ENCODE measurements at regions not wholly inside any gene's neighbourhood (a gene's known extent, or its start where the extent isn't known, plus 50 kb on each side); places are given as distances from the start of the nearest gene placed in this dataset.

GRCh38 chr20:54379893-54380584 is 95.4 kb upstream of the DOK5 start:
- DNase-seq (no peak), FAIRE-seq (no peak)
- Histone ChIP-seq H3K27ac (ENCODE audit: low read depth in 1 of 3, low read length in 2 of 3) (no peak overlapping the region), H3K4me1 (ENCODE audit: control insufficient read depth in 3 of 3, insufficient read depth in 2 of 3, low read depth in 1 of 3, low read length in 2 of 3) (no peaks in the 10 kb centered on the region), H3K9me3 (ENCODE audit: control insufficient read depth in 2 of 2, insufficient read depth in 1 of 2, low read depth in 1 of 2, low read length in 1 of 2) (no peaks in the 10 kb centered on the region), H3K36me3 (ENCODE audit: control insufficient read depth in 3 of 3, insufficient read depth in 2 of 3, low read depth in 1 of 3, low read length in 3 of 3) (no peaks in the 10 kb centered on the region), H3K4me3 (ENCODE audit: low read depth in 1 of 3, low read length in 3 of 3) (no peak overlapping the region), H3K27me3 (ENCODE audit: control insufficient read depth in 3 of 3, insufficient read depth in 3 of 3, low read length in 3 of 3) (no peaks in the 10 kb centered on the region)
- 74 to 78% (median 76%) methylated on average over 7 of the region's 7 CpGs for WGBS, 3 donors

GRCh38 chr20:54382419-54382818 is 93.0 kb upstream of the DOK5 start:
- no peak for DNase-seq
- H3K4me1 ChIP-seq (ENCODE audit: control insufficient read depth in 3 of 3, insufficient read depth in 2 of 3, low read depth in 1 of 3, low read length in 2 of 3): no peaks in the 10 kb centered on the region
- H3K27me3 ChIP-seq (ENCODE audit: control insufficient read depth in 3 of 3, insufficient read depth in 3 of 3, low read length in 3 of 3): no peaks in the 10 kb centered on the region
- no peaks in the 10 kb centered on the region for H3K36me3 ChIP-seq (ENCODE audit: control insufficient read depth in 3 of 3, insufficient read depth in 2 of 3, low read depth in 1 of 3, low read length in 3 of 3)
- H3K9me3 ChIP-seq (ENCODE audit: control insufficient read depth in 2 of 2, insufficient read depth in 1 of 2, low read depth in 1 of 2, low read length in 1 of 2): no peaks in the 10 kb centered on the region
- 10 to 35% (median 17%) methylated on average over 3 of the region's 3 CpGs for WGBS, 3 donors
- H3K27ac ChIP-seq (ENCODE audit: low read depth in 1 of 3, low read length in 2 of 3): no peak overlapping the region
- no peak overlapping the region for H3K4me3 ChIP-seq (ENCODE audit: low read depth in 1 of 3, low read length in 3 of 3)
- no peak for FAIRE-seq

DNA sequence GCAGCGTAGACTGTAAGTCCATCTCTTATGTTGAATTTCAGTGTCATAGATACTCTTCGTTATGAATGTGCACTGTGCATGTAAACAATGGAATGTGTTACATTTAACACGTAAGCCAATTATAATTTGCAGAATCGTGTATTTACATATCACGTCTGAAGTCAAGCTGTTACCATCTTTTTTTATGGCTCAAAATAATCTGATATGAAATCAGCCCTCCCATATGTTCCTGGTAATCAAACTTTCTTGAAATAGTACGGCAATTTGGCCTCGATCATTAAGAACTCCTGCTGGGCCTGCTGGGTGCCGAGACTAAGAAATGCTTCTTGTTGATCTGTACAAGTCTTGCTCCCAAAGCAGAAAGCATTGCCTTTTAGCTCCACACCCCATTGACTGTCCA is 89.6 kb upstream of the DOK5 start:
- Histone ChIP-seq H3K27me3 (ENCODE audit: control insufficient read depth in 3 of 3, insufficient read depth in 3 of 3, low read length in 3 of 3) (no peaks in the 10 kb centered on the region), H3K4me1 (ENCODE audit: control insufficient read depth in 3 of 3, insufficient read depth in 2 of 3, low read depth in 1 of 3, low read length in 2 of 3) (no peaks in the 10 kb centered on the region), H3K36me3 (ENCODE audit: control insufficient read depth in 3 of 3, insufficient read depth in 2 of 3, low read depth in 1 of 3, low read length in 3 of 3) (no peaks in the 10 kb centered on the region), H3K27ac (ENCODE audit: low read depth in 1 of 3, low read length in 2 of 3) (no peak overlapping the region), H3K4me3 (ENCODE audit: low read depth in 1 of 3, low read length in 3 of 3) (no peak overlapping the region), H3K9me3 (ENCODE audit: control insufficient read depth in 2 of 2, insufficient read depth in 1 of 2, low read depth in 1 of 2, low read length in 1 of 2) (no peaks in the 10 kb centered on the region)
- 82 to 88% (median 88%) methylated on average over 8 of the region's 8 CpGs for WGBS, 3 donors
- FAIRE-seq: no peak
- no peak for DNase-seq

DNA sequence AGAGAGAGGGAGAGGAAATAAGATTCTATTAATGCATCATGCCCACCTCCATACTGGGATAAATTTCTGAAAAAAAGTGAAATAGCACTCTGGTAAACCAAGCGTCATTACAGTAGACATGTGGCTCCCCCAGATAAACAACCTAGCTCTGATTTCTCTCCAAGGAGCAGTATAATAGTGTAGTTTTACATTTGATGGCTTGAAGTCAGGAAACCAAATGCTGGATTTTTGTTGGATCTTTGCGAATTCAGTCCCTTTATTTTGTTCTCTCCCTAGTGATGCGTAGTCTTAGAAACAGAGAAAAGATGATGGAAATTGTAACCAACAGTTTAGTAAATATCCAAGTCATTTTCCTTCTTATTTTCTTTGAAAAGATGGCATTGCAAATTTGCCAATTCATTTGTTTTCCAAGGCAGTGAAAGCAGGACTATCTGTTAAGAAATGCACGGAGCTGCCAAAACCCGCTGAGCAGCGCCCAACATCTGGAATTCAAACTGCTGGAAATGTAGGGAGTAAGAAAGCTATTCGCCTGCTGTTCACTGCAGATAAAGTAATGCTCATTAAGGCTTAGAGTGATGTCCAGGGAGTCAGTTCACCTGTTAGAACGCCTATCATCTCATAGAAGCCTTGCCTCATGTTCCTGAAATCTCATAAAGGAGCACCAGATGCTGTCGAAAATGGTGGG is 85.7 kb upstream of the DOK5 start:
- WGBS, 3 donors: 73 to 78% (median 74%) methylated on average over 9 of the region's 9 CpGs
- DNase-seq: no peak

DNA sequence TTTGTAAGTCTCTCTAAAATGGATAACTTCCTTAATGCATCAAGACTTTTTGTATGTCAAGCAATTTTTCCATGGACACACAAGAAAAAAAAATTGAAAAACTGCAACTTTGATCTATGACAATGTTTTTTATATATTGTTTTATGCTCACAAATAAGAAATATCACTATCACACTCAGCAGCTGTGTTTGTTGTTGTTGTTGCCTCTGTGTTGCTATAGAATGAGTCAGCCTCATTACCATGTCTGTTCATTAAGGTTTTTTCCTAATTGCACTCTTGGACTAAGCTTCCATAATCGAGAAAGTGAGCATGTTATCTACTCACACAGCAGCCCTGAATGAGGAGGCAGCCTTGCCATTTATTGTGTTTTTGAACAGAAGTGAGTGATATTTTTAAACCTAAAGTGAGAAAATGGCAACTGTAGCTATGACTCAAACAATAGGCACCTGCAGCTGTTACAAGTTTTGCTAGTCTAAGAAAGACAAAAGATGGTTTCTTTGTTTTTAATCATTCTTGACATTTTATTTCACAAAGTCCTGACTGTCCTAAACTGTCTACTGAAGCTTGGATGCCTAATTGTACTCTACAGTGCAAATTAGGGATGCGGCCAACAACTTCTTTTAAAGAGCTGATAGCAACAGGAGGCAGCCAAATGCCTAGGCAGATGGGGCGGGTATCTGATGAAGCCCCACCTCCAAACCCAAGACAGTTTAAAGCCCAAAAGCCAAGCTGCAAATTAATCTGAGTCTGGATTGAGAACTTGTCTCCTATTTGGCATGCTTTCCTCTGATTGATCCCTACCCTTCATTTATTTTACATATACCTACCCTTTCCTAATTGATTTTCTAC is 77.9 kb upstream of the DOK5 start:
- Histone ChIP-seq H3K27me3 (ENCODE audit: control insufficient read depth in 3 of 3, insufficient read depth in 3 of 3, low read length in 3 of 3) (no peaks in the 10 kb centered on the region), H3K9me3 (ENCODE audit: control insufficient read depth in 2 of 2, insufficient read depth in 1 of 2, low read depth in 1 of 2, low read length in 1 of 2) (no peaks in the 10 kb centered on the region), H3K4me3 (ENCODE audit: low read depth in 1 of 3, low read length in 3 of 3) (no peak overlapping the region), H3K4me1 (ENCODE audit: control insufficient read depth in 3 of 3, insufficient read depth in 2 of 3, low read depth in 1 of 3, low read length in 2 of 3) (no peaks in the 10 kb centered on the region), H3K27ac (ENCODE audit: low read depth in 1 of 3, low read length in 2 of 3) (no peak overlapping the region), H3K36me3 (ENCODE audit: control insufficient read depth in 3 of 3, insufficient read depth in 2 of 3, low read depth in 1 of 3, low read length in 3 of 3) (no peaks in the 10 kb centered on the region)
- no peak for DNase-seq
- no peak for FAIRE-seq
- WGBS, 3 donors: 74 to 84% (median 79%) methylated on average over 3 of the region's 3 CpGs

More for the DNA sequence above, 85.7 kb upstream of the DOK5 start:
- Histone ChIP-seq H3K36me3 (ENCODE audit: control insufficient read depth in 3 of 3, insufficient read depth in 2 of 3, low read depth in 1 of 3, low read length in 3 of 3) (no peaks in the 10 kb centered on the region), H3K9me3 (ENCODE audit: control insufficient read depth in 2 of 2, insufficient read depth in 1 of 2, low read depth in 1 of 2, low read length in 1 of 2) (no peaks in the 10 kb centered on the region), H3K27me3 (ENCODE audit: control insufficient read depth in 3 of 3, insufficient read depth in 3 of 3, low read length in 3 of 3) (no peaks in the 10 kb centered on the region), H3K27ac (ENCODE audit: low read depth in 1 of 3, low read length in 2 of 3) (no peak overlapping the region), H3K4me1 (ENCODE audit: control insufficient read depth in 3 of 3, insufficient read depth in 2 of 3, low read depth in 1 of 3, low read length in 2 of 3) (no peaks in the 10 kb centered on the region), H3K4me3 (ENCODE audit: low read depth in 1 of 3, low read length in 3 of 3) (no peak overlapping the region)
- no peak for FAIRE-seq

DNA sequence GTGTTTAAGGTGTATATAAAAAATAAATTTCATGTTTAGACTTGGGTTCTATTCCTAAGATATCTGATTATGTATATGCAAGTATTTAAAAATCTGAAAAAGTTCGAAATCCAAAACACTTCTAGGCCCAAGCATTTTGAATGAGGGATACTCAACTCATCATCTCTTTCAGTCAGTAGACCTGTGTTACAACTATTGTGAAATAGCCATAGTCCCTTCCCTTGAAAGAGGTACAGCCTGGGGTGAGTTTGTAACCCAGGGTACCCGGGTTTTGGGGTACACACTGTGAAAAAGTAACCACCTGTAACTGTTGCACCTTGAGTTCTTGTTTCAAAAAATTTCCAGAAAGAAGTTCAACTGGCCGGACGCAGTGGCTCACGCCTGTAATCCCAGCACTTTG is 76.6 kb upstream of the DOK5 start:
- Histone ChIP-seq H3K9me3 (ENCODE audit: control insufficient read depth in 2 of 2, insufficient read depth in 1 of 2, low read depth in 1 of 2, low read length in 1 of 2) (no peaks in the 10 kb centered on the region), H3K27ac (ENCODE audit: low read depth in 1 of 3, low read length in 2 of 3) (no peak overlapping the region), H3K4me3 (ENCODE audit: low read depth in 1 of 3, low read length in 3 of 3) (no peak overlapping the region), H3K27me3 (ENCODE audit: control insufficient read depth in 3 of 3, insufficient read depth in 3 of 3, low read length in 3 of 3) (no peaks in the 10 kb centered on the region), H3K4me1 (ENCODE audit: control insufficient read depth in 3 of 3, insufficient read depth in 2 of 3, low read depth in 1 of 3, low read length in 2 of 3) (no peaks in the 10 kb centered on the region), H3K36me3 (ENCODE audit: control insufficient read depth in 3 of 3, insufficient read depth in 2 of 3, low read depth in 1 of 3, low read length in 3 of 3) (no peaks in the 10 kb centered on the region)
- DNase-seq (no peak), FAIRE-seq (no peak)
- WGBS, 3 donors: 85 to 88% (median 87%) methylated on average over 5 of the region's 5 CpGs

GRCh38 chr20:54405540-54405939 is 69.9 kb upstream of the DOK5 start:
- WGBS, 3 donors: 86 to 91% (median 90%) methylated on average over 2 of the region's 2 CpGs
- Histone ChIP-seq H3K4me3 (ENCODE audit: low read depth in 1 of 3, low read length in 3 of 3) (no peak overlapping the region), H3K27me3 (ENCODE audit: control insufficient read depth in 3 of 3, insufficient read depth in 3 of 3, low read length in 3 of 3) (no peaks in the 10 kb centered on the region)

GRCh38 chr20:54407459-54407858 is 67.9 kb upstream of the DOK5 start:
- Histone ChIP-seq H3K9me3 (ENCODE audit: control insufficient read depth in 2 of 2, insufficient read depth in 1 of 2, low read depth in 1 of 2, low read length in 1 of 2) (no peaks in the 10 kb centered on the region), H3K4me3 (ENCODE audit: low read depth in 1 of 3, low read length in 3 of 3) (no peak overlapping the region), H3K36me3 (ENCODE audit: control insufficient read depth in 3 of 3, insufficient read depth in 2 of 3, low read depth in 1 of 3, low read length in 3 of 3) (no peaks in the 10 kb centered on the region), H3K27me3 (ENCODE audit: control insufficient read depth in 3 of 3, insufficient read depth in 3 of 3, low read length in 3 of 3) (no peaks in the 10 kb centered on the region), H3K27ac (ENCODE audit: low read depth in 1 of 3, low read length in 2 of 3) (no peak overlapping the region), H3K4me1 (ENCODE audit: control insufficient read depth in 3 of 3, insufficient read depth in 2 of 3, low read depth in 1 of 3, low read length in 2 of 3) (no peaks in the 10 kb centered on the region)
- WGBS, 3 donors: 66 to 83% (median 72%) methylated on average over 6 of the region's 6 CpGs
- no peak for DNase-seq
- FAIRE-seq: no peak

More at GRCh38 chr20:54405540-54405939, 69.9 kb upstream of the DOK5 start:
- Histone ChIP-seq H3K9me3 (ENCODE audit: control insufficient read depth in 2 of 2, insufficient read depth in 1 of 2, low read depth in 1 of 2, low read length in 1 of 2) (no peaks in the 10 kb centered on the region), H3K36me3 (ENCODE audit: control insufficient read depth in 3 of 3, insufficient read depth in 2 of 3, low read depth in 1 of 3, low read length in 3 of 3) (no peaks in the 10 kb centered on the region), H3K27ac (ENCODE audit: low read depth in 1 of 3, low read length in 2 of 3) (no peak overlapping the region), H3K4me1 (ENCODE audit: control insufficient read depth in 3 of 3, insufficient read depth in 2 of 3, low read depth in 1 of 3, low read length in 2 of 3) (no peaks in the 10 kb centered on the region)
- FAIRE-seq (no peak), DNase-seq (no peak)

Data from small intestine (tissue), 7 donors.